Kidney (tissue), 13 donors: ENCODE measurements at regions not wholly inside any gene's neighbourhood (a gene's known extent, or its start where the extent isn't known, plus 50 kb on each side); places are given as distances from the start of the nearest gene placed in this dataset.

Experiments used
- DNase-seq, 5 donors: peaks; one replicate each; pipeline ENCODE4 v3.0.0-alpha.2; 2013 to 2020
- FAIRE-seq: peaks from 2 replicates; lab custom pipeline; 2012; peaks lifted over from hg19 to GRCh38; lab: Jason Lieb, UNC
- H3K27ac ChIP-seq, 2 donors: one replicate each; pipeline ENCODE4 v1.7.0; 2013; ENCODE audit warnings: low read depth in 2 of 2, low read length in 2 of 2, inconsistent platforms in 1 of 2
- H3K27me3 ChIP-seq: one replicate; pipeline ENCODE4 v1.7.1; 2013; ENCODE audit warnings: low read length, inconsistent platforms; ENCODE audit not compliant: control insufficient read depth, insufficient read depth
- H3K36me3 ChIP-seq, 3 donors: one replicate each; pipeline versions ENCODE4 v1.7.0 to v1.7.1; 2013; ENCODE audit warnings: low read length in 3 of 3, control low read depth in 1 of 3, inconsistent platforms in 1 of 3; ENCODE audit not compliant: insufficient read depth in 3 of 3, control insufficient read depth in 2 of 3
- H3K4me1 ChIP-seq, 3 donors: one replicate each; pipeline versions ENCODE4 v1.7.0 to v1.7.1; 2013; ENCODE audit warnings: low read length in 3 of 3, inconsistent platforms in 1 of 3, low read depth in 1 of 3; ENCODE audit not compliant: control insufficient read depth in 2 of 3, insufficient read depth in 2 of 3
- H3K4me3 ChIP-seq, 3 donors: one replicate each; pipeline versions ENCODE4 v1.7.0 to v1.8.1; 2013; ENCODE audit warnings: low read length in 3 of 3, control low read depth in 1 of 3, inconsistent platforms in 1 of 3
- H3K9ac ChIP-seq, 3 donors: one replicate each; pipeline versions ENCODE4 v1.7.0 to v1.7.1; 2013; ENCODE audit warnings: low read length in 3 of 3, control low read depth in 1 of 3, inconsistent platforms in 1 of 3
- H3K9me3 ChIP-seq, 3 donors: one replicate each; pipeline versions ENCODE4 v1.7.0 to v1.7.1; 2013; ENCODE audit warnings: low read length in 3 of 3, control low read depth in 1 of 3, inconsistent platforms in 1 of 3; ENCODE audit not compliant: control insufficient read depth in 2 of 3, insufficient read depth in 1 of 3
- CTCF ChIP-seq: IDR thresholded peaks from 3 replicates; pipeline ENCODE4 v1.5.1; 2012; ENCODE audit warnings: mild to moderate bottlenecking, moderate library complexity, borderline replicate concordance; ENCODE audit not compliant: insufficient read depth; ENCODE audit errors: extremely low read depth
- intact Hi-C: fragments of 100-400 bp; cut with DNase I; formaldehyde crosslinking; loops from one replicate; pipeline ENCODE4 v1.11.1; 2022
- donor health status: control.
- donor health status: control.
- donor health status: control.
- donor health status: control.
- donor health status: control.
- donor health status: DM: yes; HTN: yes; CAD: no.
- donor health status: Normal renal cell carcinoma (clear cell type).

GRCh38 chr5:56585461-56585860, 229.9 kb upstream of the MAP3K1 start:
- no peak for TF ChIP-seq CTCF
- Histone ChIP-seq H3K27ac (no peak overlapping the region), H3K9ac (no peak overlapping the region), H3K4me3 (no peak overlapping the region), H3K4me1 (peaks cover 0 to 2% (median 0%) of the 10 kb centered on the region in 3 donors), H3K9me3 (no peaks in the 10 kb centered on the region), H3K27me3 (no peaks in the 10 kb centered on the region), H3K36me3 (no peaks in the 10 kb centered on the region)
- intact Hi-C loops = no loop called here
- DNase-seq (no peak), FAIRE-seq (no peak)

- Histone ChIP-seq H3K4me1 (peaks cover 0 to 2% (median 0%) of the 10 kb centered on the region in 3 donors), H3K9ac (no peak overlapping the region), H3K27me3 (no peaks in the 10 kb centered on the region), H3K9me3 (no peaks in the 10 kb centered on the region), H3K4me3 (no peak overlapping the region), H3K36me3 (no peaks in the 10 kb centered on the region), H3K27ac (no peak overlapping the region)
- DNase-seq = peak in 1 of 5 donors; percentile 48
- TF ChIP-seq CTCF = no peak
- intact Hi-C loops = no loop called here
- no peak for FAIRE-seq
These were observed 233.9 kb upstream of the MAP3K1 start for GRCh38 chr5:56581426-56581825.

GRCh38 chr5:56580864-56581263, 234.5 kb upstream of the MAP3K1 start:
- H3K36me3 ChIP-seq = no peaks in the 10 kb centered on the region
- no peak for TF ChIP-seq CTCF
- no peaks in the 10 kb centered on the region for H3K27me3 ChIP-seq
- no peaks in the 10 kb centered on the region for H3K9me3 ChIP-seq
- peaks cover 0 to 2% (median 0%) of the 10 kb centered on the region in 3 donors for H3K4me1 ChIP-seq
- no peak overlapping the region for H3K9ac ChIP-seq
- no peak overlapping the region for H3K27ac ChIP-seq
- DNase-seq = no peak
- FAIRE-seq = no peak
- no peak overlapping the region for H3K4me3 ChIP-seq
- intact Hi-C loops = no loop called here

- intact Hi-C loops = no loop called here
- no peak for TF ChIP-seq CTCF
- no peaks in the 10 kb centered on the region for H3K27me3 ChIP-seq
- H3K4me3 ChIP-seq = no peak overlapping the region
- DNase-seq (no peak), FAIRE-seq (no peak)
- H3K9me3 ChIP-seq = no peaks in the 10 kb centered on the region
- no peaks in the 10 kb centered on the region for H3K4me1 ChIP-seq
- H3K9ac ChIP-seq = no peak overlapping the region
- no peak overlapping the region for H3K27ac ChIP-seq
- H3K36me3 ChIP-seq = no peaks in the 10 kb centered on the region
These were observed 239.5 kb upstream of the MAP3K1 start for GRCh38 chr5:56575821-56576220.
